ENCODE measurements at regions not wholly inside any gene's neighbourhood (a gene's known extent, or its start where the extent isn't known, plus 50 kb on each side); places are given as distances from the start of the nearest gene placed in this dataset.
"Not testable (repeated sequence)": the region's sequence is repeated elsewhere in the genome, so short reads cannot be mapped to it uniquely, and the experiment has no call there.

DNA sequence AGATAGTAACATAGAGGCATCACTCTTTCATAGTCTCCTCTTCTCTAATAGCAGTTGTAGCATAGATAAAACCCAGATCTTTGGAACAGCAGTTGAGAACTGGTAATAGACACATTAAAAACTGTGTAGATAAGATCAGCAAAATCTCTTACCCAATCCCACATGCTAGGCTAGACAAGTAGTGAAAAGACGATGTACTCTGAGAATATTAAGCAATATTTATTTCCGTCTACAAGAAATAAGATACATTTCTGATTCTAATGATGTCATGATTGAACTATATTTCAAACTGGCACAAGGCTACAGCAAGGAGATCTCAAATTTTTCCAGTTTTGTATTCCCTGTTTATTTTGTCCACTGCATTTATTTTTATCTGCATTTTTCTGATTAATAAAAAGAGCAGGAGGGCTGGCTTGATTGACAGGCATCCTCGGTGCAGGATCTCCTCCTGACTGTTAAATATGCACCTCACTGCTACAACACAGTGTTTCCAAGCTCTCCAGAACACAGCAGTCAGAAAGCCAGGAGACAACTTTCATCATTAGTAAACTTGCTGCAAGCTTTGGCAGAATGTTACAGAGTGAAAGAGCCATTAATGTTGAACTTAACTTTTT is 73.3 kb upstream of the ATIC start:
- no CpG with 5 or more reads among the region's 3 CpGs for WGBS (ENCODE audit: extremely low coverage, insufficient coverage, insufficient read length)
- H4K12ac ChIP-seq (ENCODE audit: low read depth, low read length) = no peak overlapping the region
- no peaks in the 10 kb centered on the region for H3K4me1 ChIP-seq (ENCODE audit: control insufficient read depth in 1 of 2, insufficient read depth in 2 of 2, low read length in 2 of 2)
- H2BK120ac ChIP-seq (ENCODE audit: insufficient read depth, low read length, poor library complexity) = no peak overlapping the region
- no peak overlapping the region for H3K4me2 ChIP-seq (ENCODE audit: low read length)
- H4K8ac ChIP-seq (ENCODE audit: low read depth, low read length) = no peak overlapping the region
- no peak overlapping the region for H2AFZ ChIP-seq (ENCODE audit: insufficient read depth, low read length, poor library complexity)
- H2BK5ac ChIP-seq (ENCODE audit: low read depth, low read length, poor library complexity) = no peak overlapping the region
- H3K27me3 ChIP-seq (ENCODE audit: insufficient read depth, low read length) = no peaks in the 10 kb centered on the region
- H3K14ac ChIP-seq (ENCODE audit: low read length) = no peak overlapping the region
- H3K18ac ChIP-seq (ENCODE audit: low read length) = no peak overlapping the region
- H3K4ac ChIP-seq (ENCODE audit: low read depth, low read length) = no peak overlapping the region
- DNase-seq = peak in 1 of 2 donors; percentile 4
- no peak overlapping the region for H2AK5ac ChIP-seq (ENCODE audit: low read length)
- no peaks in the 10 kb centered on the region for H3K36me3 ChIP-seq (ENCODE audit: control insufficient read depth in 1 of 2, insufficient read depth in 2 of 2, low read length in 2 of 2)
- no peak overlapping the region for H2BK12ac ChIP-seq (ENCODE audit: low read length)
- no peaks in the 10 kb centered on the region for H3K9me3 ChIP-seq (ENCODE audit: insufficient read depth, low read depth, low read length)
- H3K27ac ChIP-seq (ENCODE audit: low read depth, low read length) = no peak overlapping the region
- no peak overlapping the region for H3K23ac ChIP-seq (ENCODE audit: low read length)
- H3K79me1 ChIP-seq (ENCODE audit: low read length) = no peaks in the 10 kb centered on the region
- no peak overlapping the region for H3K4me3 ChIP-seq (ENCODE audit: low read depth, low read length)
- H4K91ac ChIP-seq (ENCODE audit: low read depth, low read length) = no peak overlapping the region
- H3K79me2 ChIP-seq (ENCODE audit: control insufficient read depth, insufficient read depth, low read length, poor library complexity) = no peaks in the 10 kb centered on the region
- no peak overlapping the region for H3K9ac ChIP-seq (ENCODE audit: low read length)

DNA sequence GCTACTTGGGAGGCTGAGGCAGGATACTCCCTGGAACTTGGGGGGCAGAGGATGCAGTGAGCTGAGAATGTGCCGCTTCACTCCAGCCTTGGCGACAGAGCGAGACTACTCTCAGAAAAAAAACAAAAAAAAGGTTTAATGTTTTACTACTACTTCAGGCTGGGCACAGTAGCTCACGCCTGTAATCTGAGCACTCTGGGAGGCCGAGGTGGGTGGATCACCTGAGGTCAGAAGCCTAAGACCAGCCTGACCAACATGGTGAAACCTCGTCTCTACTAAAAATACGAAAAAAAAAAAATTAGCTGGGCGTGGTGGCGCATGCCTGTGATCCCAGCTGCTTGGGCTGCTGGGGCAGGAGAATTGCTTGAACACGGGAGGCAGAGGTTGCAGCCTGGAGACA is 75.7 kb upstream of the ATIC start:
- no peak overlapping the region for H3K23ac ChIP-seq (ENCODE audit: low read length)
- DNase-seq = no peak
- no peak overlapping the region for H3K14ac ChIP-seq (ENCODE audit: low read length)
- no peaks in the 10 kb centered on the region for H3K27me3 ChIP-seq (ENCODE audit: insufficient read depth, low read length)
- H3K79me1 ChIP-seq (ENCODE audit: low read length) = no peaks in the 10 kb centered on the region
- no peak overlapping the region for H3K27ac ChIP-seq (ENCODE audit: low read depth, low read length)
- H3K18ac ChIP-seq (ENCODE audit: low read length) = no peak overlapping the region
- no peaks in the 10 kb centered on the region for H3K9me3 ChIP-seq (ENCODE audit: insufficient read depth, low read depth, low read length)
- no CpG with 5 or more reads among the region's 10 CpGs for WGBS (ENCODE audit: extremely low coverage, insufficient coverage, insufficient read length)
- H4K12ac ChIP-seq (ENCODE audit: low read depth, low read length) = no peak overlapping the region
- no peaks in the 10 kb centered on the region for H3K36me3 ChIP-seq (ENCODE audit: control insufficient read depth in 1 of 2, insufficient read depth in 2 of 2, low read length in 2 of 2)
- H2AFZ ChIP-seq (ENCODE audit: insufficient read depth, low read length, poor library complexity) = no peak overlapping the region
- H2AK5ac ChIP-seq (ENCODE audit: low read length) = no peak overlapping the region
- no peak overlapping the region for H4K8ac ChIP-seq (ENCODE audit: low read depth, low read length)
- H3K4me3 ChIP-seq (ENCODE audit: low read depth, low read length) = no peak overlapping the region
- no peaks in the 10 kb centered on the region for H3K4me1 ChIP-seq (ENCODE audit: control insufficient read depth in 1 of 2, insufficient read depth in 2 of 2, low read length in 2 of 2)
- H2BK5ac ChIP-seq (ENCODE audit: low read depth, low read length, poor library complexity) = no peak overlapping the region
- no peak overlapping the region for H4K91ac ChIP-seq (ENCODE audit: low read depth, low read length)
- no peak overlapping the region for H3K9ac ChIP-seq (ENCODE audit: low read length)
- H3K79me2 ChIP-seq (ENCODE audit: control insufficient read depth, insufficient read depth, low read length, poor library complexity) = no peaks in the 10 kb centered on the region
- no peak overlapping the region for H2BK120ac ChIP-seq (ENCODE audit: insufficient read depth, low read length, poor library complexity)
- no peak overlapping the region for H3K4ac ChIP-seq (ENCODE audit: low read depth, low read length)
- H2BK12ac ChIP-seq (ENCODE audit: low read length) = no peak overlapping the region
- H3K4me2 ChIP-seq (ENCODE audit: low read length) = no peak overlapping the region

DNA sequence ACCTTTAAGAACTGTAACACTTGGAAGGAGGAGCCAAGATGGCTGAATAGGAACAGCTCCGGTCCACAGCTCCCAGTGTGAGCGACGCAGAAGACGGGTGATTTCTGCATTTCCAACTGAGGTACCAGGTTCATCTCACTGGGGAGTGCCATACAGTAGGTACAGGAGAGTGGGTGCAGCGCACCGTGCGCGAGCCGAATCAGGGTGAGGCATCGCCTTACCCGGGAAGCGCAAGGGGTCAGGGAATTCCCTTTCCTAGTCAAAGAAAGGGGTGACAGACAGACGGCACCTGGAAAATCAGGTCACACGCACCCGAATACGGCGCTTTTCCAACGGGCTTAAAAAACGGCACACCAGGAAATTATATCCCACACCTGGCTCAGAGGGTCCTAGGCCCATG is 81.8 kb upstream of the ABCA12 start:
- H2BK5ac ChIP-seq (ENCODE audit: low read depth, low read length, poor library complexity); H2AFZ ChIP-seq (ENCODE audit: insufficient read depth, low read length, poor library complexity); H3K27me3 ChIP-seq (ENCODE audit: insufficient read depth, low read length); H3K27ac ChIP-seq (ENCODE audit: low read depth, low read length); H3K23ac ChIP-seq (ENCODE audit: low read length); H3K9ac ChIP-seq (ENCODE audit: low read length); H3K4me2 ChIP-seq (ENCODE audit: low read length); H3K79me2 ChIP-seq (ENCODE audit: control insufficient read depth, insufficient read depth, low read length, poor library complexity); H4K8ac ChIP-seq (ENCODE audit: low read depth, low read length); H4K12ac ChIP-seq (ENCODE audit: low read depth, low read length); H3K18ac ChIP-seq (ENCODE audit: low read length); DNase-seq; H3K4ac ChIP-seq (ENCODE audit: low read depth, low read length); H4K91ac ChIP-seq (ENCODE audit: low read depth, low read length); H2BK12ac ChIP-seq (ENCODE audit: low read length); H3K4me1 ChIP-seq (ENCODE audit: control insufficient read depth in 1 of 2, insufficient read depth in 2 of 2, low read length in 2 of 2); H3K36me3 ChIP-seq (ENCODE audit: control insufficient read depth in 1 of 2, insufficient read depth in 2 of 2, low read length in 2 of 2); H2AK5ac ChIP-seq (ENCODE audit: low read length); H3K79me1 ChIP-seq (ENCODE audit: low read length); H2BK120ac ChIP-seq (ENCODE audit: insufficient read depth, low read length, poor library complexity); H3K4me3 ChIP-seq (ENCODE audit: low read depth, low read length); H3K14ac ChIP-seq (ENCODE audit: low read length): not testable (repeated sequence)
- no CpG with 5 or more reads among the region's 19 CpGs for WGBS (ENCODE audit: extremely low coverage, insufficient coverage, insufficient read length)
- H3K9me3 ChIP-seq (ENCODE audit: insufficient read depth, low read depth, low read length) = peaks cover 11% of the 10 kb centered on the region

DNA sequence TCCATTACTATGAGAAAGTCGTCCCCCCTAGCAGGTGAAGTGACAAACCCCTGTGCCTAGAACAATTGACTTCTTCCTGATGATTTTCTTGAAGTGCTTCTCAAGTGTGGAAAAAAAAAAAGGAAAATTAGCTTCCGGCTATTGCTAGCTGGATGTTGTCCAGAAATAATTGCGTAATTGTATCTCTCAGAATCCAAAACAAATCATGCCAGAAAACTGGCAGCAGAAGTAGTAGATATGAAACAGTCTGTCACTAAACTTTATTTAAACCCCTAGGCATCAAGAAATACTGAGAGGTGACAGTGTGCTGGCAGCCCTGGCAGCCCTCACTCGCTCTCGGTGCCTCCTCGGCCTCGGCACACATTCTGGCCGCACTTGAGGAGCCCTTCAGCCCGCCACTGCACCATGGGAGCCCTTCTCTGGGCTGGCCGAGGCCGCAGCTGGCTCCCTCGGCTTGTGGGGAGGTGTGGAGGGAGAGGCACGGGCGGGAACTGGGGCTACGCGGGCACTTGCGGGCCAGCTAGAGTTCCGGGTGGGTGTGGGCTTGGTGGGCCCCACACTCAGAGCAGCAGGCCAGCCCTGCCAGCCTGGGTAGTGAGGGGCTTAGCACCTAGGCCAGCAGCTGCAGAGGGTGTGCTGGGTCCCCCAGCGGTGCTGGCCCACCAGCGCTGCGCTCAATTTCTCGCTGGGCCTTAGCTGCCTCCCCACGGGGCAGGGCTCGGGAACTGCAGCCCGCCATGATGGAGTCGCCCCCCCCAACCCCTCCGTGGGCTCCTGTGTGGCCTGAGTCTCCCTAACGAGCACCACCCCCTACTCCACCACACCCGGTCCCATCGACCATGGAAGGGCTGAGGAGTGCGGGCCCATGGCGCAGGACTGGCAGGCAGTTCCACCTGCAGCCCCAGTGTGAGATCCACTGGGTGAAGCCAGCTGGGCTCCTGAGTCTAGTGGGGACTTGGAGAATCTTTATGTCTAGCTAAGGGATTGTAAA is 80.5 kb upstream of the ABCA12 start:
- no peak for DNase-seq
- Histone ChIP-seq H2BK120ac (ENCODE audit: insufficient read depth, low read length, poor library complexity) (no peak overlapping the region), H3K14ac (ENCODE audit: low read length) (no peak overlapping the region), H2AFZ (ENCODE audit: insufficient read depth, low read length, poor library complexity) (no peak overlapping the region), H3K9ac (ENCODE audit: low read length) (no peak overlapping the region), H3K23ac (ENCODE audit: low read length) (no peak overlapping the region), H3K79me2 (ENCODE audit: control insufficient read depth, insufficient read depth, low read length, poor library complexity) (no peaks in the 10 kb centered on the region), H2BK12ac (ENCODE audit: low read length) (no peak overlapping the region), H3K4ac (ENCODE audit: low read depth, low read length) (no peak overlapping the region), H3K18ac (ENCODE audit: low read length) (no peak overlapping the region), H3K27me3 (ENCODE audit: insufficient read depth, low read length) (no peaks in the 10 kb centered on the region), H4K8ac (ENCODE audit: low read depth, low read length) (no peak overlapping the region), H3K79me1 (ENCODE audit: low read length) (no peaks in the 10 kb centered on the region), H3K36me3 (ENCODE audit: control insufficient read depth in 1 of 2, insufficient read depth in 2 of 2, low read length in 2 of 2) (no peaks in the 10 kb centered on the region), H3K9me3 (ENCODE audit: insufficient read depth, low read depth, low read length) (peaks cover 11% of the 10 kb centered on the region), H3K4me2 (ENCODE audit: low read length) (no peak overlapping the region), H4K12ac (ENCODE audit: low read depth, low read length) (no peak overlapping the region), H2AK5ac (ENCODE audit: low read length) (no peak overlapping the region), H3K4me3 (ENCODE audit: low read depth, low read length) (no peak overlapping the region), H2BK5ac (ENCODE audit: low read depth, low read length, poor library complexity) (no peak overlapping the region), H3K4me1 (ENCODE audit: control insufficient read depth in 1 of 2, insufficient read depth in 2 of 2, low read length in 2 of 2) (no peaks in the 10 kb centered on the region), H4K91ac (ENCODE audit: low read depth, low read length) (no peak overlapping the region), H3K27ac (ENCODE audit: low read depth, low read length) (no peak overlapping the region)
- no CpG with 5 or more reads among the region's 32 CpGs for WGBS (ENCODE audit: extremely low coverage, insufficient coverage, insufficient read length)
